Breast epithelium (tissue), 4 donors: ENCODE measurements at regions not wholly inside any gene's neighbourhood (a gene's known extent, or its start where the extent isn't known, plus 50 kb on each side); places are given as distances from the start of the nearest gene placed in this dataset.
"Not testable (repeated sequence)": the region's sequence is repeated elsewhere in the genome, so short reads cannot be mapped to it uniquely, and the experiment has no call there.

Source experiments
- DNase-seq, 2 donors: peaks; one replicate each; pipeline ENCODE4 v3.0.0-alpha.2; 2019; ENCODE audit warnings: low spot score in 2 of 2
- H3K27ac ChIP-seq, 2 donors: fragments of 200-600 bp; sonication (generic) in 1 of 2; one replicate each; pipeline ENCODE4 v1.5.1; 2016 to 2019; ENCODE audit warnings: mild to moderate bottlenecking in 1 of 2
- H3K27me3 ChIP-seq, 2 donors: fragments of 200-600 bp; sonication (generic) in 1 of 2; one replicate each; pipeline versions ENCODE4 v1.5.1 to v1.6.0; 2017 to 2019; ENCODE audit warnings: control low read depth in 1 of 2, mild to moderate bottlenecking in 1 of 2
- H3K36me3 ChIP-seq: fragments of 200-600 bp; one replicate; pipeline ENCODE4 v1.5.1; 2019
- H3K4me1 ChIP-seq, 2 donors: fragments of 200-600 bp; sonication (generic); one replicate each; pipeline ENCODE4 v1.5.1; 2016 to 2019; ENCODE audit warnings: control low read depth in 1 of 2
- H3K4me3 ChIP-seq, 3 donors: fragments of 200-600 bp; sonication (generic); 1 replicate in 2 of 3; 2 replicates in 1 of 3; pipeline ENCODE4 v1.5.1; 2016 to 2019; ENCODE audit warnings: mild to moderate bottlenecking in 3 of 3, moderate library complexity in 2 of 3
- H3K9me3 ChIP-seq, 2 donors: fragments of 200-600 bp; sonication (generic) in 1 of 2; one replicate each; pipeline ENCODE4 v1.5.1; 2016 to 2019; ENCODE audit warnings: control low read depth in 1 of 2
- POLR2A ChIP-seq: fragments of 450-650 bp; IDR thresholded peaks from one replicate; pipeline ENCODE4 v1.6.1; 2016; ENCODE audit warnings: antibody characterized with exemption, mild to moderate bottlenecking, moderate library complexity
- POLR2AphosphoS5 ChIP-seq, 3 donors: sonication (generic); formaldehyde crosslinking; IDR thresholded peaks; one replicate each; pipeline ENCODE4 v1.6.1; 2017; ENCODE audit warnings: antibody characterized with exemption in 3 of 3
- intact Hi-C: fragments of 100-400 bp; cut with DNase I; formaldehyde crosslinking; loops from one replicate; pipeline ENCODE4 v1.15.1; 2023; ENCODE audit warnings: low total_unique reads
- TF ChIP-seq, protein P1 (sequence below), 3 donors: fragments of 450-650 bp; IDR thresholded peaks; one replicate each; pipeline ENCODE4 v1.5.1; 2016 to 2017; ENCODE audit warnings: antibody characterized with exemption in 3 of 3, mild to moderate bottlenecking in 3 of 3, moderate library complexity in 3 of 3

DNA sequence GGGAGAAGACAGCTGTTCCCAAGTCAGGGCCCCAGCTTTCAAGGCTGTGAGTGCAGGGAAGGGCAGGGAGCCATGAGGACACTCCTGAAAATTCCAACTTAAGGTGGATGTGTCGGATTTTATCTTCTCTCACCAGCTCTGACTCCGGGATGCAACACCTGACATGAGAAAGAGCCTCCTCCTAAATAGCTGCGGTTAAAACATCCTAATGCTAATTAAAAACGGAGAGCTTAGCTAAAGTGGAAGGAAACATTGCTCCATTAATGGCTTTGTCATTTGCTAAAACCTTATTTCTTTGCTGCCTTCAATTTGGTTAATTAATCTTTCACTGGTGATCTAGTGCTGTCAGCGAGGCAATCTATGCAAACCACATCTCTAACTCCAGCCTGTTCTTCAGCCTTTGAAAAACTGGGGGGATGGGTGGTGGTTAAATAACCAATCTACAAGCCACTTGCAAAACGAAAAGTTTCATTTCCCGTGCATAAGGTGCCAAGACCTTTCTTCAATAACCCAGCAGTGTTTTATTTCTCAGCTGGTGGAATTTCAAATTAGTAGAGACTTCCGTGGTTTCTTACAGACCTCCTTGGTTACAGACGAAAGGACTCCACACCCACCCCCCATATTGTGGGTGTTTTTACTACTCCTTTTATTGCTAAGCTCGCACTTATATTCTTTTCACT lies 379.6 kb downstream of the MLLT3 start:
- H3K27me3 ChIP-seq, result no peaks in the 10 kb centered on the region
- H3K36me3 ChIP-seq, result no peaks in the 10 kb centered on the region
- no peak overlapping the region for H3K4me3 ChIP-seq
- intact Hi-C loops, result no loop called here
- no peak for DNase-seq
- TF ChIP-seq POLR2AphosphoS5 (IDR thresholded peaks at IDR 0.05) (no peak), POLR2A (no peak)
- TF ChIP-seq, protein P1, sequence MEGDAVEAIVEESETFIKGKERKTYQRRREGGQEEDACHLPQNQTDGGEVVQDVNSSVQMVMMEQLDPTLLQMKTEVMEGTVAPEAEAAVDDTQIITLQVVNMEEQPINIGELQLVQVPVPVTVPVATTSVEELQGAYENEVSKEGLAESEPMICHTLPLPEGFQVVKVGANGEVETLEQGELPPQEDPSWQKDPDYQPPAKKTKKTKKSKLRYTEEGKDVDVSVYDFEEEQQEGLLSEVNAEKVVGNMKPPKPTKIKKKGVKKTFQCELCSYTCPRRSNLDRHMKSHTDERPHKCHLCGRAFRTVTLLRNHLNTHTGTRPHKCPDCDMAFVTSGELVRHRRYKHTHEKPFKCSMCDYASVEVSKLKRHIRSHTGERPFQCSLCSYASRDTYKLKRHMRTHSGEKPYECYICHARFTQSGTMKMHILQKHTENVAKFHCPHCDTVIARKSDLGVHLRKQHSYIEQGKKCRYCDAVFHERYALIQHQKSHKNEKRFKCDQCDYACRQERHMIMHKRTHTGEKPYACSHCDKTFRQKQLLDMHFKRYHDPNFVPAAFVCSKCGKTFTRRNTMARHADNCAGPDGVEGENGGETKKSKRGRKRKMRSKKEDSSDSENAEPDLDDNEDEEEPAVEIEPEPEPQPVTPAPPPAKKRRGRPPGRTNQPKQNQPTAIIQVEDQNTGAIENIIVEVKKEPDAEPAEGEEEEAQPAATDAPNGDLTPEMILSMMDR (IDR thresholded peaks at IDR 0.05), result no peak
- no peak overlapping the region for H3K27ac ChIP-seq
- no peaks in the 10 kb centered on the region for H3K9me3 ChIP-seq
- no peaks in the 10 kb centered on the region for H3K4me1 ChIP-seq

DNA sequence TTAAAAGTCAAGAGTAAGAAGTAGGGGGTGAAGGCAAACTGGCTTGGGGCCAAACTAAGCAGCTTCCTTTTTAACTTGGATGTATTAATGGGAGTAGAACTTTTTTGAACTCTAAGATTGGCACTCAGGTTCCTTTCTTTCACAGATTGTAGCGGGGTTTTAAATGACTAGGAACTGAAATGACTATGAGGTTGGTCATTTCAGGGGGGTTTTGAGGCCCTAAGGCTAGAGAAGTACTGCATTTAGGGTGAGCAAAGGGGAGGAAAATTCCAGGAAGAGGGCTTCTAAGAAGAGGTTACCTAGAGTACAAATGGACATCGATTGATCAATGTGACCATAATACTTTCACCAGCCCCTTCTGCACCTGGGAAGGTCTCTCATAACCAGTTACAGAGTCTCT lies 381.8 kb downstream of the MLLT3 start:
- Histone ChIP-seq H3K4me3 (no peak overlapping the region), H3K9me3 (no peaks in the 10 kb centered on the region), H3K27ac (no peak overlapping the region), H3K36me3 (no peaks in the 10 kb centered on the region), H3K4me1 (no peaks in the 10 kb centered on the region), H3K27me3 (no peaks in the 10 kb centered on the region)
- intact Hi-C loops, result no loop called here
- no peak for DNase-seq
- TF ChIP-seq POLR2A (no peak), POLR2AphosphoS5 (IDR thresholded peaks at IDR 0.05) (no peak)
- TF ChIP-seq, protein P1 (IDR thresholded peaks at IDR 0.05), result no peak

DNA sequence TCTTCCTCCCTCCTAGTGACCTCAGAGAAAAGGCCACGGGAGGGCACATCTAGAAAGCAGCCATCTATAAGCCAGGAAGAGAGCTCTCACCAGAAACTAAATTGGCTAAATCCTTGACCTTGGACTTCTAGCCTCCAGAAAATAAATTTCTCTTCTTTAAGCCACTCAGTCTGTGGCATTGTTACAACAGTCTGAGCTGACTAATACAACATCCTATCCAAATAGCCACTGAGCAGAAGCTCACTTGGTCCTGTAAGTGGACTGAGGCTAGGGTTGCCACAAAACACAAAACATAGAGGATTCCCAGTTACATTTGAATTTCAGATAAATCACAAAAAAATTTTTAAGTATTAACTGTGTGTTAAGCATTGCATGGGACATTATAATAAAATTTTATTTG lies 383.4 kb downstream of the MLLT3 start:
- H3K27ac ChIP-seq, result no peak overlapping the region
- no peaks in the 10 kb centered on the region for H3K36me3 ChIP-seq
- no peaks in the 10 kb centered on the region for H3K9me3 ChIP-seq
- no peak overlapping the region for H3K4me3 ChIP-seq
- no peaks in the 10 kb centered on the region for H3K4me1 ChIP-seq
- DNase-seq, result no peak
- no peaks in the 10 kb centered on the region for H3K27me3 ChIP-seq
- TF ChIP-seq POLR2AphosphoS5 (IDR thresholded peaks at IDR 0.05), result no peak
- TF ChIP-seq, protein P1 (IDR thresholded peaks at IDR 0.05), result no peak
- no peak for TF ChIP-seq POLR2A
- intact Hi-C loops, result no loop called here

DNA sequence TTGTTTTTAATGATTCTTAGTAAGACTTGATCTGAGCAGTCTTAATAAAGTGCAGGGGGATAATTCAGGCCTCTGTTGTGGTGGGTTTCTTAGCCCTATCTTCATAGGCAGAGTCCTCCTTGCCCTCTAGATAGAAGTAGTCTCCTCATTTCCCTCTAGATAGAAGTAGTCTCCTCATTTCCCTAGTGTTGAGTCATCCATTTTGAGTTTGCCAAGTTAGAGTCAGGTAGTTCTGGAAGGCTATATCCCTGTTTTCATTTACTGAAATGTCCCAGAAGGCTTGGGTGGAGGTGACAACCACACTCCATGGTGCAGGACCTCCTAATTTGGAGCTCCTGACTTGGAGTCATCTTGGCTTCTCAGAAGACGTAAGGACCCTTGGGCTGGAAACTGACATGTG lies 384.6 kb downstream of the MLLT3 start:
- DNase-seq, result no peak
- TF ChIP-seq, protein P1 (IDR thresholded peaks at IDR 0.05), result no peak
- TF ChIP-seq POLR2AphosphoS5 (IDR thresholded peaks at IDR 0.05) (no peak), POLR2A (no peak)
- H3K4me1 ChIP-seq, result no peaks in the 10 kb centered on the region
- H3K4me3 ChIP-seq, result no peak overlapping the region
- H3K9me3 ChIP-seq, result no peaks in the 10 kb centered on the region
- no peak overlapping the region for H3K27ac ChIP-seq
- H3K27me3 ChIP-seq, result no peaks in the 10 kb centered on the region
- no peaks in the 10 kb centered on the region for H3K36me3 ChIP-seq
- intact Hi-C loops, result no loop called here

DNA sequence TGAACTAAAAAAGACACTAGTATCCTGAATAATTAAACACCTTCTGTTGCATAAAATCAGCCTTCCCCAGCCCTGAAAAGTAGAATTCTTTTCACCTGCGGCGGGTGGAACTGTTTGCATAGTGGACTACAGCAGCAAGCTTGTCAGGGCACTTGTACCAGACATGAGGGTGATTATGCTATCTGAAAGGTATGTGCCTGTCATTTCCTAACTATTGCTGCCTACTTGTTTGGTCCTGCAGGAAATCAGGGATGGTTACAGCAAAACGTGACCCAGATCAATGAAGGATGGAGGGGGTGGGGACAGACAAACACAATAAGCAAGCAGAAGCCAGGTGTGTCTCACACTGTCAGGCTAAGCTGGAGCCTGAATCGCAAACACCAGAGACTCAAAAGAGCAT lies 385.6 kb downstream of the MLLT3 start:
- DNase-seq, result no peak
- H3K27me3 ChIP-seq, result no peaks in the 10 kb centered on the region
- TF ChIP-seq POLR2AphosphoS5 (IDR thresholded peaks at IDR 0.05), result no peak
- TF ChIP-seq, protein P1 (IDR thresholded peaks at IDR 0.05), result no peak
- no peak for TF ChIP-seq POLR2A
- no peaks in the 10 kb centered on the region for H3K9me3 ChIP-seq
- H3K36me3 ChIP-seq, result no peaks in the 10 kb centered on the region
- H3K27ac ChIP-seq, result no peak overlapping the region
- intact Hi-C loops, result no loop called here
- no peak overlapping the region for H3K4me3 ChIP-seq
- no peaks in the 10 kb centered on the region for H3K4me1 ChIP-seq

DNA sequence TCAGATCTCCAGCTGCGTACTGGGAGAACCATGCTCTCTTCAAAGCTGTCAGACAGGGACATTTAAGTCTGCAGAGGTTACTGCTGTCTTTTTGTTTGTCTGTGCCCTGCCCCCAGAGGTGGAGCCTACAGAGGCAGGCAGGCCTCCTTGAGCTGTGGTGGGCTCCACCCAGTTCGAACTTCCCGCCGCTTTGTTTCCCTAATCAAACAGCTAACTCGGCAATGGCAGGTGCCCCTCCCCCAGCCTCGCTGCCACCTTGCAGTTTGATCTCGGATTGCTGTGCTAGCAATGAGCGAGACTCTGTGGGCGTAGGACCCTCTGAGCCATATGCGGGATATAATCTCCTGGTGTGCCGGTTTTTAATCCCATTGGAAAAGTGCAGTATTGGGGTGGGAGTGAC lies 387.1 kb downstream of the MLLT3 start:
- H3K27me3 ChIP-seq, intact Hi-C loops, H3K36me3 ChIP-seq, H3K27ac ChIP-seq, H3K4me3 ChIP-seq, DNase-seq, H3K4me1 ChIP-seq, H3K9me3 ChIP-seq: not testable (repeated sequence)
